ENCODE measurements at regions not wholly inside any gene's neighbourhood (a gene's known extent, or its start where the extent isn't known, plus 50 kb on each side); places are given as distances from the start of the nearest gene placed in this dataset.

GRCh38 chr1:199629624-199630023, 397.9 kb upstream of the NR5A2 start:
- ChIA-PET POLR2A (no interaction called here), CTCF (interaction anchor here (0.6 to 1.4 kb wide), 2 partner anchors 11 to 334 kb away, joined by 3 read pairs; no protein-coding TSS in a partner anchor), RAD21 (ENCODE audit: unreplicated experiment) (no interaction called here), SMC1A (ENCODE audit: uncharacterized antibody, unreplicated experiment) (no interaction called here)
- in situ Hi-C loops (cut with MboI): no loop called here
- H3K4me2 ChIP-seq (ENCODE audit: control insufficient read depth, insufficient read depth): no peak overlapping the region
- DNase-seq (ENCODE audit: low read depth, low spot score) (no peak), FAIRE-seq (no peak), ATAC-seq (no peak)
- H3K27me3 ChIP-seq (replicated peaks in 1 of 2; ENCODE audit: control insufficient read depth in 2 of 2, insufficient read depth in 2 of 2, low read length in 1 of 2): no peaks in the 10 kb centered on the region
- H3K9ac ChIP-seq (ENCODE audit: control insufficient read depth, insufficient read depth, low read length): no peak overlapping the region
- no peaks in the 10 kb centered on the region for H3K4me1 ChIP-seq (ENCODE audit: control insufficient read depth, insufficient read depth, low read length)
- H3K79me2 ChIP-seq (ENCODE audit: control insufficient read depth, insufficient read depth, low read length): no peaks in the 10 kb centered on the region
- no peaks in the 10 kb centered on the region for H4K20me1 ChIP-seq (ENCODE audit: control insufficient read depth, insufficient read depth)
- H3K36me3 ChIP-seq (ENCODE audit: control insufficient read depth in 2 of 2, insufficient read depth in 2 of 2, low read length in 1 of 2): no peaks in the 10 kb centered on the region
- no TSS peak for BruUV-seq (replicated peaks)
- WGBS (ENCODE audit: insufficient coverage, insufficient replicate concordance, low lambda C conversion rate, missing lambda C conversion rate): 36% methylated on average over 4 of the region's 4 CpGs
- no peaks in the 10 kb centered on the region for H3K9me3 ChIP-seq (replicated peaks; ENCODE audit: control insufficient read depth, insufficient read depth, low read length)
- intact Hi-C loops (cut with micrococcal nuclease; ENCODE audit: unreplicated experiment): no loop called here
- H2AFZ ChIP-seq (ENCODE audit: control insufficient read depth, low read depth, low read length): no peak overlapping the region
- H3K27ac ChIP-seq (ENCODE audit: control insufficient read depth, insufficient read depth): no peak overlapping the region
- TF ChIP-seq IKZF1 (conservative IDR thresholded peaks at IDR 0.05) (no peak), IRF4 (IDR thresholded peaks at IDR 0.05; ENCODE audit: low read depth, low read length) (no peak), CHD2 (IDR thresholded peaks at IDR 0.05; ENCODE audit: borderline replicate concordance, low read depth, low read length) (no peak), HDAC6 (IDR thresholded peaks at IDR 0.05; ENCODE audit: unreplicated experiment) (no peak), ZNF592 (IDR thresholded peaks at IDR 0.05) (no peak), JUNB (IDR thresholded peaks at IDR 0.05) (no peak), FOXK2 (IDR thresholded peaks at IDR 0.05) (no peak), SREBF1 (IDR thresholded peaks at IDR 0.05; ENCODE audit: low read length) (no peak), RUNX3 (IDR thresholded peaks at IDR 0.05; ENCODE audit: low read length) (0 out of 2 replicates have a peak, but pooled peaks have one; percentile 12)
- no peak overlapping the region for H3K4me3 ChIP-seq
